Keratinocyte (primary cell): ENCODE measurements at regions not wholly inside any gene's neighbourhood (a gene's known extent, or its start where the extent isn't known, plus 50 kb on each side); places are given as distances from the start of the nearest gene placed in this dataset.

Experiments
- DNase-seq: peaks from one replicate; pipeline ENCODE4 v3.0.0-alpha.2; 2011; ENCODE audit warnings: low read depth, missing footprints, low spot score
- FAIRE-seq: peaks from 2 replicates; lab custom pipeline; 2011; peaks lifted over from hg19 to GRCh38; lab: Jason Lieb, UNC
- H2AFZ ChIP-seq: 2 replicates; pipeline ENCODE4 v1.6.0; 2012; ENCODE audit warnings: low read length, control low read depth, inconsistent platforms; ENCODE audit not compliant: control insufficient read depth
- H3K27ac ChIP-seq: 2 replicates; pipeline ENCODE4 v1.5.1; 2011; ENCODE audit warnings: low read length; ENCODE audit not compliant: control insufficient read depth, insufficient read depth
- H3K27me3 ChIP-seq: 3 replicates; pipeline ENCODE4 v1.6.0; 2011; ENCODE audit warnings: low read length; ENCODE audit not compliant: control insufficient read depth, insufficient read depth; ENCODE audit errors: extremely low read depth
- H3K36me3 ChIP-seq, 2 experiments: 2 replicates in 1 of 2; 3 replicates in 1 of 2; pipeline ENCODE4 v1.5.1; 2011; ENCODE audit warnings: low read length in 2 of 2, mild to moderate bottlenecking in 1 of 2; ENCODE audit not compliant: control insufficient read depth in 2 of 2, insufficient read depth in 2 of 2; ENCODE audit errors: extremely low read depth in 1 of 2
- H3K4me1 ChIP-seq: 3 replicates; pipeline ENCODE4 v1.5.1; 2011; ENCODE audit warnings: low read length; ENCODE audit not compliant: control insufficient read depth, insufficient read depth; ENCODE audit errors: extremely low read depth
- H3K4me2 ChIP-seq: 3 replicates; pipeline ENCODE4 v1.6.0; 2011; ENCODE audit warnings: low read depth, low read length; ENCODE audit not compliant: control insufficient read depth, insufficient read depth; ENCODE audit errors: extremely low read depth
- H3K4me3 ChIP-seq, 3 experiments: fragments of 200-600 bp in 1 of 3; sonication (generic) in 1 of 3; 2 replicates in 2 of 3; 3 replicates in 1 of 3; pipeline ENCODE4 v1.5.1; 2011 to 2016; ENCODE audit warnings: low read length in 3 of 3, mild to moderate bottlenecking in 3 of 3, control low read depth in 2 of 3, inconsistent platforms in 1 of 3, low read depth in 1 of 3, mixed read lengths in 1 of 3, mixed run types in 1 of 3, moderate library complexity in 1 of 3; ENCODE audit not compliant: control insufficient read depth in 2 of 3, insufficient read depth in 2 of 3; ENCODE audit errors: extremely low read depth in 1 of 3
- H3K79me2 ChIP-seq: 2 replicates; pipeline ENCODE4 v1.6.0; 2012; ENCODE audit warnings: low read length; ENCODE audit not compliant: control insufficient read depth, insufficient read depth
- H3K9ac ChIP-seq: 3 replicates; pipeline ENCODE4 v1.6.0; 2011; ENCODE audit warnings: low read length; ENCODE audit not compliant: control insufficient read depth, insufficient read depth; ENCODE audit errors: extremely low read depth
- H3K9me1 ChIP-seq: 3 replicates; pipeline ENCODE4 v1.6.0; 2011; ENCODE audit warnings: low read length; ENCODE audit not compliant: control insufficient read depth, insufficient read depth; ENCODE audit errors: extremely low read depth
- H3K9me3 ChIP-seq: 2 replicates; pipeline ENCODE4 v1.5.1; 2012; ENCODE audit warnings: low read depth, low read length; ENCODE audit not compliant: control insufficient read depth
- H4K20me1 ChIP-seq: 3 replicates; pipeline ENCODE4 v1.6.0; 2011; ENCODE audit warnings: low read length; ENCODE audit not compliant: control insufficient read depth, insufficient read depth; ENCODE audit errors: extremely low read depth
- EZH2 ChIP-seq: IDR thresholded peaks from one replicate; pipeline ENCODE4 v1.6.1; 2012; ENCODE audit warnings: inconsistent platforms, mild to moderate bottlenecking, low read length, moderate library complexity
- dilution Hi-C: fragments of 300-500 bp; cut with MboI; formaldehyde crosslinking; loops from one replicate; pipeline ENCODE4 v1.7.0; 2020; ENCODE audit warnings: low sequenced_read_pairs; ENCODE audit not compliant: extremely low pct_ligation_motif_present
- TF ChIP-seq, protein P1 (sequence below), 3 experiments: IDR thresholded peaks in 1 of 3; conservative IDR thresholded peaks in 1 of 3; optimal IDR thresholded peaks in 1 of 3; 2 replicates in 2 of 3; 3 replicates in 1 of 3; pipeline versions ENCODE3 to v1.5.1; 2011; ENCODE audit warnings: low read length in 3 of 3, mild to moderate bottlenecking in 3 of 3, moderate library complexity in 2 of 3, control low read depth in 1 of 3, inconsistent platforms in 1 of 3; ENCODE audit not compliant: insufficient read depth in 2 of 3; ENCODE audit errors: extremely low read depth in 1 of 3

DNA sequence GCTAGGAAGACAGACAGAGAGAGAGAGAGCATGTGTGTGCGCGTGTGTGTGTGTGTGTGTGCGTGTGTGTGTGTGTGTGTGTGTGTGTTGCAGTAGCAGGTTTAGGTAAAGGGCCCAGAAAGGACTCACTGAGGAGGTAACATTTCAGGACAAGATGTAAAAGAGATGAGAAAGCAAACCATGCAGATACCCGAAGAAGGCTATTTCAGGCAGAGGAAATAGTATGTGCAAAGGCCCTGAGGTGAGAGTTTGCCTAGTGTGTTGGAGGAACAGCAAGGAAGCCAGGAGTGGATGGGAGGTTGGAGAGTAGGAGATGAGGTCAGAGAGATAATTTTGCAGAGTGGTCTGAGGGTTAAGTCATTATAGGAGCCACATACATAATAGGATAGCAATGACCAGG lies 754.3 kb upstream of the TBX3 start:
- no peak overlapping the region for H3K27ac ChIP-seq
- dilution Hi-C loops, result no loop called here
- H3K9me3 ChIP-seq, result no peaks in the 10 kb centered on the region
- DNase-seq, result no peak
- TF ChIP-seq EZH2, result no peak
- TF ChIP-seq, protein P1, sequence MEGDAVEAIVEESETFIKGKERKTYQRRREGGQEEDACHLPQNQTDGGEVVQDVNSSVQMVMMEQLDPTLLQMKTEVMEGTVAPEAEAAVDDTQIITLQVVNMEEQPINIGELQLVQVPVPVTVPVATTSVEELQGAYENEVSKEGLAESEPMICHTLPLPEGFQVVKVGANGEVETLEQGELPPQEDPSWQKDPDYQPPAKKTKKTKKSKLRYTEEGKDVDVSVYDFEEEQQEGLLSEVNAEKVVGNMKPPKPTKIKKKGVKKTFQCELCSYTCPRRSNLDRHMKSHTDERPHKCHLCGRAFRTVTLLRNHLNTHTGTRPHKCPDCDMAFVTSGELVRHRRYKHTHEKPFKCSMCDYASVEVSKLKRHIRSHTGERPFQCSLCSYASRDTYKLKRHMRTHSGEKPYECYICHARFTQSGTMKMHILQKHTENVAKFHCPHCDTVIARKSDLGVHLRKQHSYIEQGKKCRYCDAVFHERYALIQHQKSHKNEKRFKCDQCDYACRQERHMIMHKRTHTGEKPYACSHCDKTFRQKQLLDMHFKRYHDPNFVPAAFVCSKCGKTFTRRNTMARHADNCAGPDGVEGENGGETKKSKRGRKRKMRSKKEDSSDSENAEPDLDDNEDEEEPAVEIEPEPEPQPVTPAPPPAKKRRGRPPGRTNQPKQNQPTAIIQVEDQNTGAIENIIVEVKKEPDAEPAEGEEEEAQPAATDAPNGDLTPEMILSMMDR (optimal IDR thresholded peaks at IDR 0.05 in 1 of 3, IDR thresholded peaks at IDR 0.05 in 1 of 3, conservative IDR thresholded peaks at IDR 0.05 in 1 of 3; ENCODE audit: extremely low read depth in 1 of 3, insufficient read depth in 2 of 3, low read length in 3 of 3), result no peak
- no peaks in the 10 kb centered on the region for H3K79me2 ChIP-seq
- H4K20me1 ChIP-seq, result no peaks in the 10 kb centered on the region
- H3K27me3 ChIP-seq, result no peaks in the 10 kb centered on the region
- no peak overlapping the region for H3K4me2 ChIP-seq
- H3K4me3 ChIP-seq, result no peak overlapping the region
- FAIRE-seq, result no peak
- H3K4me1 ChIP-seq, result no peaks in the 10 kb centered on the region
- no peaks in the 10 kb centered on the region for H3K36me3 ChIP-seq
- no peak overlapping the region for H3K9ac ChIP-seq
- H3K9me1 ChIP-seq, result no peaks in the 10 kb centered on the region
- no peak overlapping the region for H2AFZ ChIP-seq

DNA sequence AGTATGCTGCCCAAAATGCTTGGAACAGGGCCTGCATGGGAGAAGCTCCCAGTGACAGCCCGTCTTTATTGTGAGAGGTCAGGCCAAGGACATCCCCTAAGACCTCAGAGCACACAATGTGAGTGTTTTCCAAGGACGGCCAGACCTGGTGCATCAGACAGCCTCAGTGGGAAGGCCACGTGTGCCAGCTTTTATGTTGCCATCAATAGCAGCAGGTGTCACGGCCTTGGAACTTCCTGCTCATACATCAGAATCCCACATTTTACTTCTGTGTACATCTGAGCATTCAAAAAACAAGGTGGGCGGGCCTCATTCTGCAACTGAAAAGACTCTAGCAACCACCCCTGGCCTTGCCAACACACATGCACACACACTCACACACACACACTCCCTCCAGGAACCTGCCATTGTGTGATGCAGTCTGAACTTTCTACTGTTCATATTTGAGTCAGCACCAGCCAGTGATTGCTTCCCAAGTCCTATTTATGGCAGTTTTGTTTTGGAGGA lies 753.1 kb upstream of the TBX3 start:
- TF ChIP-seq, protein P1 (optimal IDR thresholded peaks at IDR 0.05 in 1 of 3, IDR thresholded peaks at IDR 0.05 in 1 of 3, conservative IDR thresholded peaks at IDR 0.05 in 1 of 3; ENCODE audit: extremely low read depth in 1 of 3, insufficient read depth in 2 of 3, low read length in 3 of 3), result no peak
- FAIRE-seq (no peak), DNase-seq (no peak)
- Histone ChIP-seq H3K27me3 (no peaks in the 10 kb centered on the region), H3K79me2 (no peaks in the 10 kb centered on the region), H3K9ac (no peak overlapping the region), H3K4me1 (no peaks in the 10 kb centered on the region), H2AFZ (no peak overlapping the region), H3K27ac (no peak overlapping the region), H3K36me3 (no peaks in the 10 kb centered on the region), H3K4me3 (no peak overlapping the region), H3K9me3 (no peaks in the 10 kb centered on the region), H3K9me1 (no peaks in the 10 kb centered on the region), H3K4me2 (no peak overlapping the region), H4K20me1 (no peaks in the 10 kb centered on the region)
- dilution Hi-C loops, result no loop called here
